Glutamatergic neuron (in vitro differentiated cells): ENCODE measurements at regions not wholly inside any gene's neighbourhood (a gene's known extent, or its start where the extent isn't known, plus 50 kb on each side); places are given as distances from the start of the nearest gene placed in this dataset.

Experiments
- DNase-seq: peaks from one replicate; pipeline ENCODE4 v3.0.0; 2022
- H3K27ac Mint-ChIP-seq: one replicate; pipeline ENCODE4 v1.8.0; 2020; ENCODE audit warnings: mild to moderate bottlenecking, mixed read lengths, inconsistent platforms; ENCODE audit not compliant: unreplicated experiment
- H3K27me3 Mint-ChIP-seq: one replicate; pipeline ENCODE4 v1.8.0; 2020; ENCODE audit warnings: mild to moderate bottlenecking, moderate library complexity, mixed read lengths, inconsistent platforms; ENCODE audit not compliant: unreplicated experiment
- H3K36me3 Mint-ChIP-seq: one replicate; pipeline ENCODE4 v1.8.0; 2020; ENCODE audit warnings: mild to moderate bottlenecking, mixed read lengths, inconsistent platforms; ENCODE audit not compliant: unreplicated experiment
- H3K4me1 Mint-ChIP-seq: one replicate; pipeline ENCODE4 v1.8.0; 2020; ENCODE audit warnings: mild to moderate bottlenecking, low read depth, mixed read lengths, inconsistent platforms; ENCODE audit not compliant: unreplicated experiment
- H3K4me3 Mint-ChIP-seq: one replicate; pipeline ENCODE4 v1.8.0; 2020; ENCODE audit warnings: mild to moderate bottlenecking, mixed read lengths, inconsistent platforms; ENCODE audit not compliant: unreplicated experiment
- H3K9me3 Mint-ChIP-seq: one replicate; pipeline ENCODE4 v1.8.0; 2020; ENCODE audit warnings: mild to moderate bottlenecking, moderate library complexity, mixed read lengths, inconsistent platforms; ENCODE audit not compliant: unreplicated experiment
- CTCF ChIP-seq: fragments of 200-600 bp; sonication (generic); IDR thresholded peaks from one replicate; pipeline ENCODE4 v1.5.0; 2021; ENCODE audit not compliant: partially characterized antibody, unreplicated experiment

- no peaks in the 10 kb centered on the region for H3K36me3 Mint-ChIP-seq
- TF ChIP-seq CTCF = no peak
- H3K27me3 Mint-ChIP-seq = peaks cover 2% of the 10 kb centered on the region
- H3K4me1 Mint-ChIP-seq = no peaks in the 10 kb centered on the region
- H3K4me3 Mint-ChIP-seq = no peak overlapping the region
- DNase-seq = no peak
- H3K27ac Mint-ChIP-seq = no peak overlapping the region
- peaks cover 2% of the 10 kb centered on the region for H3K9me3 Mint-ChIP-seq
Observed at GRCh38 chr10:33798754-33799153, 464.3 kb upstream of the NRP1 start.

GRCh38 chr10:33796680-33797079 lies 462.2 kb upstream of the NRP1 start:
- Mint-ChIP-seq H3K4me1 (no peaks in the 10 kb centered on the region), H3K9me3 (no peaks in the 10 kb centered on the region), H3K27ac (no peak overlapping the region), H3K36me3 (no peaks in the 10 kb centered on the region), H3K27me3 (peaks cover 2% of the 10 kb centered on the region), H3K4me3 (no peak overlapping the region)
- DNase-seq = no peak
- TF ChIP-seq CTCF = no peak

- TF ChIP-seq CTCF = no peak
- Mint-ChIP-seq H3K4me1 (peaks cover 5% of the 10 kb centered on the region), H3K27me3 (peaks cover 2% of the 10 kb centered on the region), H3K9me3 (no peaks in the 10 kb centered on the region), H3K4me3 (no peak overlapping the region), H3K27ac (no peak overlapping the region), H3K36me3 (no peaks in the 10 kb centered on the region)
- DNase-seq = no peak
Observed at GRCh38 chr10:33795529-33795928, 461.1 kb upstream of the NRP1 start.

- no peak for TF ChIP-seq CTCF
- H3K27me3 Mint-ChIP-seq = peaks cover 2% of the 10 kb centered on the region
- no peak overlapping the region for H3K4me3 Mint-ChIP-seq
- peaks cover 8% of the 10 kb centered on the region for H3K4me1 Mint-ChIP-seq
- peaks cover 4% of the 10 kb centered on the region for H3K9me3 Mint-ChIP-seq
- H3K27ac Mint-ChIP-seq = no peak overlapping the region
- no peak for DNase-seq
- H3K36me3 Mint-ChIP-seq = no peaks in the 10 kb centered on the region
Observed at GRCh38 chr10:33794460-33794859, 460.0 kb upstream of the NRP1 start.

GRCh38 chr10:33793793-33794192 lies 459.3 kb upstream of the NRP1 start:
- no peak for TF ChIP-seq CTCF
- Mint-ChIP-seq H3K9me3 (peaks cover 4% of the 10 kb centered on the region), H3K27me3 (peaks cover 1% of the 10 kb centered on the region), H3K4me3 (no peak overlapping the region), H3K4me1 (peaks cover 8% of the 10 kb centered on the region), H3K27ac (no peak overlapping the region), H3K36me3 (no peaks in the 10 kb centered on the region)
- DNase-seq = no peak
